AG10803 (cell line): ENCODE measurements at regions not wholly inside any gene's neighbourhood (a gene's known extent, or its start where the extent isn't known, plus 50 kb on each side); places are given as distances from the start of the nearest gene placed in this dataset.

Experiments
- DNase-seq: peaks from one replicate; pipeline ENCODE4 v3.0.0; 2010; ENCODE audit warnings: low read depth
- H3K4me3 ChIP-seq: 2 replicates; pipeline ENCODE4 v1.5.1; 2011; ENCODE audit warnings: mild to moderate bottlenecking, low read length, control low read depth
- TF ChIP-seq, protein P1 (sequence below): conservative IDR thresholded peaks from 2 replicates; pipeline ENCODE4 v1.5.1; 2011; ENCODE audit warnings: mild to moderate bottlenecking, low read length, control low read depth, inconsistent platforms

DNA sequence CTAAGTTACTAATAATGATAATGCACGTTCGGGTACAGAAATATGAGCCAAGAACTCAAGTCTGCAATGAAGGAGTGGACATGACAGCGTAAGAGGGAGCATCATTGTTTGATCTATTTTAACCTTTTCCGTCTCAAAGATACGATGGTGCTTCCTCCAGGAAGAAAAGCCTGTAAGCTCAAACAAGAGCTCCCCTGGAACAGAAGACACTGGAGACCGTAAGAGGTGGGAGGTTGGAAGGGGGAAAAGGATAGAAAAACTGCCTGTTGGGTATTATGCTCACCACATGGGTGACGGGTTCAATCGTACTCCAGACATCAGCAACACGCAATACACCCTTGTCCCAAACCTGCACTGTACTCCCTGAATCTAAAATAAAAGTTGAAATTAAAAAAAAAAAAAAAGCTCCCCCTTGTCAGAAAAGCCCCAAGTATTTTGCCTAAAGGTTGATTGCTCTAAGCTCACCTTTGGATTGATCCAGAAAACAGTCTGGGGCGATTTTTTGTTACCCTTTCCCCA is 180.5 kb downstream of the TRIM27 start:
- TF ChIP-seq, protein P1, sequence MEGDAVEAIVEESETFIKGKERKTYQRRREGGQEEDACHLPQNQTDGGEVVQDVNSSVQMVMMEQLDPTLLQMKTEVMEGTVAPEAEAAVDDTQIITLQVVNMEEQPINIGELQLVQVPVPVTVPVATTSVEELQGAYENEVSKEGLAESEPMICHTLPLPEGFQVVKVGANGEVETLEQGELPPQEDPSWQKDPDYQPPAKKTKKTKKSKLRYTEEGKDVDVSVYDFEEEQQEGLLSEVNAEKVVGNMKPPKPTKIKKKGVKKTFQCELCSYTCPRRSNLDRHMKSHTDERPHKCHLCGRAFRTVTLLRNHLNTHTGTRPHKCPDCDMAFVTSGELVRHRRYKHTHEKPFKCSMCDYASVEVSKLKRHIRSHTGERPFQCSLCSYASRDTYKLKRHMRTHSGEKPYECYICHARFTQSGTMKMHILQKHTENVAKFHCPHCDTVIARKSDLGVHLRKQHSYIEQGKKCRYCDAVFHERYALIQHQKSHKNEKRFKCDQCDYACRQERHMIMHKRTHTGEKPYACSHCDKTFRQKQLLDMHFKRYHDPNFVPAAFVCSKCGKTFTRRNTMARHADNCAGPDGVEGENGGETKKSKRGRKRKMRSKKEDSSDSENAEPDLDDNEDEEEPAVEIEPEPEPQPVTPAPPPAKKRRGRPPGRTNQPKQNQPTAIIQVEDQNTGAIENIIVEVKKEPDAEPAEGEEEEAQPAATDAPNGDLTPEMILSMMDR = no peak
- DNase-seq = no peak
- H3K4me3 ChIP-seq = no peak overlapping the region

DNA sequence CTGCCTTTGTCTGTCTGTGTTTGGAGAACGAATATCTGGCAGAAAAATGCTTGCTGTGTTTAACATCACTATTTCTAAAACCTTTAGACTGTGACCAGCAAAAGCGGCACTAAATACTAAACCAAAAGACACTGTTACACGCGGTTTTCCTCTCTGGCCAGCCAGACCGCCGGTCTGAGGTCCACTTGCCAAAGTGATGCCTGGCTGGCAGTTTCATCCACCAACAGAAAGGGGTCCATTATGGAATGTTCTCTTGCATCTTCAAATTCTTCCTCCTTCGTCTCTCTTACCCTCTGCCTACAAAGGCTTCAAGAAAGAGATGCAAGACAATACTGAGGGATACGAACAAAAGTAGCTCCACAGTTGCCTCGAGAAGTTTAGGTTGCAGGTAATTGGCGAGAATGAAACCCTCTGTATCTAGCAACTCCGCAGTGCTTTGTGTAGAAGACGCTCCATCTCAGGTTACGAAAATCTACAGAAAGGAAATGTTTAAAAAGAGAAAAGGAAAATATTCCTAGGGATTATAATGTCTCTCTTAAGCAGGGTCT is 176.6 kb downstream of the TRIM27 start:
- TF ChIP-seq, protein P1 = no peak
- no peak overlapping the region for H3K4me3 ChIP-seq
- DNase-seq = no peak

DNA sequence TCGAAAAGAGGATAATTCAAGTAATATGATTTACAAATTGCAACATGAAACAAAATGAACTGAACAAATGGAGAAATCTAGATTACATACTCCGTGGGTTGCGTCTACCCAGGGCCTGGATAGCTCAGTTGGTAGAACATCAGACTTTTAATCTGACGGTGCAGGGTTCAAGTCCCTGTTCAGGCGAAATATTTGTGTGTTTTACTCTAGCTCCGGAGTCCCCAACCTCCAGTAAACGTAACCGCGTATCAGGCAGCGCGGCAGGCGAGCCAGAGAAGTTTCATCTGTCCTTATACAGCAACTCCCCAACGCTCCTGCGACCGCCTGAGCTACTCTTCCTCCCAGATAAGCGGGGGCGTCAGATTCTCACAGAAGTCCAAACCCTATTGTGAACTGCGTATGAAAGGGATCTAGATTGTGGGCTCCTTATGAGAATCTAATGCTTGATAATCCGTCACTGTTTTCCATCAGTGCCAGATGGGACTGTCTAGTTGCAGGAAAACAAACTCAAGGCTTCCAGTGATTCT is 176.1 kb downstream of the TRIM27 start:
- peak; percentile 71 for DNase-seq
- TF ChIP-seq, protein P1 = no peak
- no peak overlapping the region for H3K4me3 ChIP-seq

DNA sequence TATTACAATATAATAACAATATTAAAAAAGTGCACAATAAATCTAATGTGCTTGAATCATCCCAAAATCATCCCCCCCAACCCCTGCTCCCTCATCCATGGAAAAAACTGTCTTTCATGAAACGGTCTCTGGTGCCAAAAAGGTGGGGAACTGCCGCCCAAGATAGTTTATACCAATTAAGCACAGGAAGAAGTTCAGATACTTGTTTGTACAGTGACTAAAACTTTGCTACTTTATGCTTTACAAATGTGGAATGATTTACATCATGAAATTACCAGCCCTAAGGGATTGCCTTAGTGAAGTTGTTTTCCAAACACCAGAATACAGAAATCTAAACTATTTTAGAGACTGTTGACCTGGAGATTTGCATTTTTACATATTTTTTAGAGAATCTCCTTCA is 175.6 kb downstream of the TRIM27 start:
- TF ChIP-seq, protein P1 = no peak
- DNase-seq = no peak
- H3K4me3 ChIP-seq = no peak overlapping the region

DNA sequence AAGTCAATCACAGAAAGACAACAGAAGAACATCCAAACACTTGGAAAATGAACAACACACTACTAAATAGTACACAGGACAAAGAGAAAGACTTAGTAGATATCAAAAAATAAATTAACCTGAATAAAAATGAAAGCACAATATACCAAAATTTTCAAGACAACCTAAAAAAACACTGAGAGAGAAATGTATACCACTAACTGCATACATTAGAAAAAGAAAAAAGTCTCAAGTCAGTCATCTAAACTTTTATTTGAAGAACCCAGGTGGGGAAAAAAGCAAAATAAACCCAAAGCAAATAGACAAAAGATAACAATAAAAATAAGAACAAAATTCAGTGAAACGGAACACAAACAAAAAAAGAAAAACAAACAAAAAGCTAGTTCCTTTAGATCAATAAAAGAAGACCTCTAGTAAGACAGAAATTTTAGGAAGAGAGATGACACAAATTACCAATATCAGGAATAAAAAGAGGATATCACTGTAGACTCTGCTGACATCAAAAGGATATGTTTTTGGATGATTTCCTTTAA is 172.8 kb downstream of the TRIM27 start:
- TF ChIP-seq, protein P1 = no peak
- H3K4me3 ChIP-seq = no peak overlapping the region
- no peak for DNase-seq

DNA sequence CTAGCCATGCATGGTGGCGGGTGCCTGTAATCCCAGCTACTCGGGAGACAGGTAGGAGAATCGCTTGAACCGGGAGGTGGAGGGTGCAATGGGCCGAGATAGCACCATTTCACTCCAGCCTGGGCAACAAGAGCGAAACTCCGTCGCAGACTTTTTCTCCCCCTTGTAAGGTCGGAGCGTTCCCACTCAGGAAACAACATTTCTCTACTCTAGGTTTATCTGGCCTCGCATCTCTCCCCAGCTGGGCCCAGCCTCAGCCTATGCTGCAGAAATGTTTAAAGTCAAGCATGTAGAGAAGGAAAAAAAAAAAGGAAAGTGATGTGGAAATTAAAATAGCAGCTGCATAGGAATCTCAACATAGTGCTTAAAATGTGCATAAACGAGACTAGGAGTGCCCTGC is 172.3 kb downstream of the TRIM27 start:
- H3K4me3 ChIP-seq = no peak overlapping the region
- TF ChIP-seq, protein P1 = no peak

DNA sequence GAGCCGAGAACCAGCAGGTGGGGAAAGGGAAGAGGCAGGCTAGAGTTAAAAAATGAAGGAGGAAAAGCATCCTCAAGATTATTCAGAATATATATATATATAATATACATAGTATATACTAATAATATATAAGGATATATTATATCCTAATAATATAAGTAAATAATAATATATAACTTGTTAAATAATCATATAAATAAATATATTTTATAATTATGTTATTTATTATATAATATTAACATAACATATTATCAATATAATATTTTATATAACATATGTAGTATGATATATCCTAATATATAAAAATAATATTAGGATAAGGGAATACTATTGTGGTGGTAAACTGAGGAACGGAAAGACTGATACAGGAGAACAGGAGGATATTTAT is 171.8 kb downstream of the TRIM27 start:
- DNase-seq = no peak
- TF ChIP-seq, protein P1 = no peak

More for the DNA sequence above, 172.3 kb downstream of the TRIM27 start:
- no peak for DNase-seq

More for the DNA sequence above, 171.8 kb downstream of the TRIM27 start:
- no peak overlapping the region for H3K4me3 ChIP-seq
